ENCODE measurements at regions not wholly inside any gene's neighbourhood (a gene's known extent, or its start where the extent isn't known, plus 50 kb on each side); places are given as distances from the start of the nearest gene placed in this dataset.

- no peaks in the 10 kb centered on the region for H3F3A ChIP-seq (ENCODE audit: low read depth)
- no peaks in the 10 kb centered on the region for H3K27me3 ChIP-seq (ENCODE audit: insufficient read depth, low read length, poor library complexity, severe bottlenecking)
- H3K79me2 ChIP-seq (ENCODE audit: insufficient read depth, low read length) = no peaks in the 10 kb centered on the region
- H3K9me3 ChIP-seq (ENCODE audit: insufficient read depth, low read depth, low read length) = no peaks in the 10 kb centered on the region
- H3K4me2 ChIP-seq (ENCODE audit: low read depth, low read length, poor library complexity, severe bottlenecking) = no peak overlapping the region
- no peak overlapping the region for H3K4me3 ChIP-seq (ENCODE audit: low read length, poor library complexity, severe bottlenecking)
- no peaks in the 10 kb centered on the region for H3K4me1 ChIP-seq (ENCODE audit: insufficient read depth, low read length, poor library complexity, severe bottlenecking)
- no peak overlapping the region for H3K9ac ChIP-seq (ENCODE audit: low read depth, low read length, poor library complexity, severe bottlenecking)
- H3K36me3 ChIP-seq (ENCODE audit: insufficient read depth, low read length) = no peaks in the 10 kb centered on the region
- TF ChIP-seq CTCF (conservative IDR thresholded peaks at IDR 0.05; ENCODE audit: low read length) (no peak), EZH2phosphoT487 (IDR thresholded peaks at IDR 0.05; ENCODE audit: borderline replicate concordance) (no peak)
- H2AFZ ChIP-seq (ENCODE audit: low read length) = no peak overlapping the region
- H4K20me1 ChIP-seq (ENCODE audit: insufficient read depth, low read length, poor library complexity, severe bottlenecking) = no peaks in the 10 kb centered on the region
- H3K9me2 ChIP-seq (replicated peaks; ENCODE audit: low read depth, low read length) = no peaks in the 10 kb centered on the region
Measured at GRCh38 chr9:86591472-86591871, 237.3 kb upstream of the TUT7 start.

- Histone ChIP-seq H3K4me3 (ENCODE audit: low read length, poor library complexity, severe bottlenecking) (no peak overlapping the region), H3K9me3 (ENCODE audit: insufficient read depth, low read depth, low read length) (no peaks in the 10 kb centered on the region), H3K9ac (ENCODE audit: low read depth, low read length, poor library complexity, severe bottlenecking) (no peak overlapping the region), H4K20me1 (ENCODE audit: insufficient read depth, low read length, poor library complexity, severe bottlenecking) (no peaks in the 10 kb centered on the region), H3K36me3 (ENCODE audit: insufficient read depth, low read length) (no peaks in the 10 kb centered on the region), H3K4me2 (ENCODE audit: low read depth, low read length, poor library complexity, severe bottlenecking) (no peak overlapping the region), H2AFZ (ENCODE audit: low read length) (no peak overlapping the region), H3K27me3 (ENCODE audit: insufficient read depth, low read length, poor library complexity, severe bottlenecking) (no peaks in the 10 kb centered on the region), H3K79me2 (ENCODE audit: insufficient read depth, low read length) (no peaks in the 10 kb centered on the region), H3K4me1 (ENCODE audit: insufficient read depth, low read length, poor library complexity, severe bottlenecking) (no peaks in the 10 kb centered on the region), H3F3A (ENCODE audit: low read depth) (no peaks in the 10 kb centered on the region), H3K9me2 (replicated peaks; ENCODE audit: low read depth, low read length) (no peaks in the 10 kb centered on the region)
- TF ChIP-seq CTCF (conservative IDR thresholded peaks at IDR 0.05; ENCODE audit: low read length) = no peak
- no peak for TF ChIP-seq EZH2phosphoT487 (IDR thresholded peaks at IDR 0.05; ENCODE audit: borderline replicate concordance)
Measured at GRCh38 chr9:86589730-86590129, 235.5 kb upstream of the TUT7 start.

GRCh38 chr9:86589273-86589672 is 235.1 kb upstream of the TUT7 start:
- no peaks in the 10 kb centered on the region for H3K27me3 ChIP-seq (ENCODE audit: insufficient read depth, low read length, poor library complexity, severe bottlenecking)
- H2AFZ ChIP-seq (ENCODE audit: low read length) = no peak overlapping the region
- no peaks in the 10 kb centered on the region for H3K9me2 ChIP-seq (replicated peaks; ENCODE audit: low read depth, low read length)
- no peak for TF ChIP-seq EZH2phosphoT487 (IDR thresholded peaks at IDR 0.05; ENCODE audit: borderline replicate concordance)
- TF ChIP-seq CTCF (conservative IDR thresholded peaks at IDR 0.05; ENCODE audit: low read length) = no peak
- H4K20me1 ChIP-seq (ENCODE audit: insufficient read depth, low read length, poor library complexity, severe bottlenecking) = no peaks in the 10 kb centered on the region
- no peak overlapping the region for H3K9ac ChIP-seq (ENCODE audit: low read depth, low read length, poor library complexity, severe bottlenecking)
- no peaks in the 10 kb centered on the region for H3K4me1 ChIP-seq (ENCODE audit: insufficient read depth, low read length, poor library complexity, severe bottlenecking)
- H3K4me2 ChIP-seq (ENCODE audit: low read depth, low read length, poor library complexity, severe bottlenecking) = no peak overlapping the region
- H3K4me3 ChIP-seq (ENCODE audit: low read length, poor library complexity, severe bottlenecking) = no peak overlapping the region
- no peaks in the 10 kb centered on the region for H3F3A ChIP-seq (ENCODE audit: low read depth)
- H3K79me2 ChIP-seq (ENCODE audit: insufficient read depth, low read length) = no peaks in the 10 kb centered on the region
- no peaks in the 10 kb centered on the region for H3K36me3 ChIP-seq (ENCODE audit: insufficient read depth, low read length)
- H3K9me3 ChIP-seq (ENCODE audit: insufficient read depth, low read depth, low read length) = no peaks in the 10 kb centered on the region

Measured in Loucy (cell line).